HG03066 (cell line): ENCODE measurements at regions not wholly inside any gene's neighbourhood (a gene's known extent, or its start where the extent isn't known, plus 50 kb on each side); places are given as distances from the start of the nearest gene placed in this dataset.

Source experiments
- ATAC-seq: cut with Tn5 transposase; IDR thresholded peaks from one replicate; pipeline ENCODE4 v1.9.1; 2021; ENCODE audit warnings: low read depth; ENCODE audit not compliant: unreplicated experiment

GRCh38 chr2:220240641-220241040, 613.2 kb downstream of the SLC4A3 start:
- no peak for ATAC-seq

- ATAC-seq, result no peak
These were observed 614.0 kb downstream of the SLC4A3 start for GRCh38 chr2:220241423-220241822.

- no peak for ATAC-seq
These were observed 616.1 kb downstream of the SLC4A3 start for GRCh38 chr2:220243571-220243970.

- ATAC-seq, result no peak
These were observed 619.0 kb downstream of the SLC4A3 start for GRCh38 chr2:220246386-220246785.

GRCh38 chr2:220247588-220248350, 620.3 kb downstream of the SLC4A3 start:
- ATAC-seq, result no peak

GRCh38 chr2:220259662-220260061, 632.2 kb downstream of the SLC4A3 start:
- no peak for ATAC-seq

GRCh38 chr2:220263300-220263699, 635.9 kb downstream of the SLC4A3 start:
- ATAC-seq, result no peak

- ATAC-seq, result no peak
These were observed 641.9 kb downstream of the SLC4A3 start for GRCh38 chr2:220269367-220269766.

- ATAC-seq, result no peak
These were observed 643.1 kb downstream of the SLC4A3 start for GRCh38 chr2:220270481-220271070.

GRCh38 chr2:220272656-220273055, 645.2 kb downstream of the SLC4A3 start:
- no peak for ATAC-seq

- ATAC-seq, result no peak
These were observed 645.7 kb downstream of the SLC4A3 start for GRCh38 chr2:220273082-220273481.

- ATAC-seq, result no peak
These were observed 648.0 kb downstream of the SLC4A3 start for GRCh38 chr2:220275454-220275853.

GRCh38 chr2:220276741-220277444, 649.5 kb downstream of the SLC4A3 start:
- ATAC-seq, result no peak

- no peak for ATAC-seq
These were observed 650.1 kb downstream of the SLC4A3 start for GRCh38 chr2:220277445-220277975.

- no peak for ATAC-seq
These were observed 650.6 kb downstream of the SLC4A3 start for GRCh38 chr2:220278022-220278421.

- ATAC-seq, result no peak
These were observed 651.9 kb downstream of the SLC4A3 start for GRCh38 chr2:220279372-220279771.

- no peak for ATAC-seq
These were observed 652.4 kb downstream of the SLC4A3 start for GRCh38 chr2:220279840-220280239.

- no peak for ATAC-seq
These were observed 653.3 kb downstream of the SLC4A3 start for GRCh38 chr2:220280736-220281135.

- ATAC-seq, result no peak
These were observed 654.3 kb downstream of the SLC4A3 start for GRCh38 chr2:220281771-220282170.

- ATAC-seq, result no peak
These were observed 654.8 kb downstream of the SLC4A3 start for GRCh38 chr2:220282236-220282635.

- ATAC-seq, result no peak
These were observed 666.5 kb downstream of the SLC4A3 start for GRCh38 chr2:220293966-220294365.
